GM18517 (cell line): ENCODE measurements at regions not wholly inside any gene's neighbourhood (a gene's known extent, or its start where the extent isn't known, plus 50 kb on each side); places are given as distances from the start of the nearest gene placed in this dataset.
"Not testable (repeated sequence)": the region's sequence is repeated elsewhere in the genome, so short reads cannot be mapped to it uniquely, and the experiment has no call there.

Experiments
- ATAC-seq: cut with Tn5 transposase; IDR thresholded peaks from one replicate; pipeline ENCODE4 v1.9.1; 2021; ENCODE audit warnings: mild to moderate bottlenecking, moderate library complexity; ENCODE audit not compliant: unreplicated experiment

- ATAC-seq = no peak
Measured at GRCh38 chr9:28941856-28942255, 1368.6 kb upstream of the C9orf72 start.

GRCh38 chr9:28942941-28943340 is 1369.7 kb upstream of the C9orf72 start:
- ATAC-seq = no peak

- ATAC-seq = no peak
Measured at GRCh38 chr9:28946648-28947047, 1373.4 kb upstream of the C9orf72 start.

GRCh38 chr9:28951945-28952344 is 1378.7 kb upstream of the C9orf72 start:
- ATAC-seq = no peak

- ATAC-seq = no peak
Measured at GRCh38 chr9:28956116-28956880, 1383.0 kb upstream of the C9orf72 start.

GRCh38 chr9:28960602-28961001 is 1387.3 kb upstream of the C9orf72 start:
- no peak for ATAC-seq

- no peak for ATAC-seq
Measured at GRCh38 chr9:28961623-28962022, 1388.3 kb upstream of the C9orf72 start.

- ATAC-seq = no peak
Measured at GRCh38 chr9:28967226-28967625, 1393.9 kb upstream of the C9orf72 start.

- no peak for ATAC-seq
Measured at GRCh38 chr9:28970241-28970654, 1397.0 kb upstream of the C9orf72 start.

- no peak for ATAC-seq
Measured at GRCh38 chr9:28971881-28972280, 1398.6 kb upstream of the C9orf72 start.

GRCh38 chr9:28976250-28976649 is 1403.0 kb upstream of the C9orf72 start:
- no peak for ATAC-seq

- ATAC-seq = no peak
Measured at GRCh38 chr9:28976684-28977083, 1403.4 kb upstream of the C9orf72 start.

GRCh38 chr9:28981129-28981528 is 1407.8 kb upstream of the C9orf72 start:
- ATAC-seq = no peak

GRCh38 chr9:28981711-28982110 is 1408.4 kb upstream of the C9orf72 start:
- ATAC-seq = no peak

GRCh38 chr9:28984016-28984415 is 1410.7 kb upstream of the C9orf72 start:
- ATAC-seq = no peak

- not testable (repeated sequence) for ATAC-seq
Measured at GRCh38 chr9:28990009-28990408, 1416.7 kb upstream of the C9orf72 start.

- ATAC-seq = no peak
Measured at GRCh38 chr9:28999057-28999456, 1425.8 kb upstream of the C9orf72 start.

GRCh38 chr9:28999806-29000205 is 1426.5 kb upstream of the C9orf72 start:
- no peak for ATAC-seq

- no peak for ATAC-seq
Measured at GRCh38 chr9:29001006-29001405, 1427.7 kb upstream of the C9orf72 start.

- ATAC-seq = no peak
Measured at GRCh38 chr9:29004988-29005387, 1431.7 kb upstream of the C9orf72 start.

- no peak for ATAC-seq
Measured at GRCh38 chr9:29006628-29007027, 1433.3 kb upstream of the C9orf72 start.

GRCh38 chr9:29012911-29013310 is 1439.6 kb upstream of the C9orf72 start:
- no peak for ATAC-seq

GRCh38 chr9:29021632-29022031 is 1448.4 kb upstream of the C9orf72 start:
- no peak for ATAC-seq
